ENCODE measurements at regions not wholly inside any gene's neighbourhood (a gene's known extent, or its start where the extent isn't known, plus 50 kb on each side); places are given as distances from the start of the nearest gene placed in this dataset.
"Not testable (repeated sequence)": the region's sequence is repeated elsewhere in the genome, so short reads cannot be mapped to it uniquely, and the experiment has no call there.

DNA sequence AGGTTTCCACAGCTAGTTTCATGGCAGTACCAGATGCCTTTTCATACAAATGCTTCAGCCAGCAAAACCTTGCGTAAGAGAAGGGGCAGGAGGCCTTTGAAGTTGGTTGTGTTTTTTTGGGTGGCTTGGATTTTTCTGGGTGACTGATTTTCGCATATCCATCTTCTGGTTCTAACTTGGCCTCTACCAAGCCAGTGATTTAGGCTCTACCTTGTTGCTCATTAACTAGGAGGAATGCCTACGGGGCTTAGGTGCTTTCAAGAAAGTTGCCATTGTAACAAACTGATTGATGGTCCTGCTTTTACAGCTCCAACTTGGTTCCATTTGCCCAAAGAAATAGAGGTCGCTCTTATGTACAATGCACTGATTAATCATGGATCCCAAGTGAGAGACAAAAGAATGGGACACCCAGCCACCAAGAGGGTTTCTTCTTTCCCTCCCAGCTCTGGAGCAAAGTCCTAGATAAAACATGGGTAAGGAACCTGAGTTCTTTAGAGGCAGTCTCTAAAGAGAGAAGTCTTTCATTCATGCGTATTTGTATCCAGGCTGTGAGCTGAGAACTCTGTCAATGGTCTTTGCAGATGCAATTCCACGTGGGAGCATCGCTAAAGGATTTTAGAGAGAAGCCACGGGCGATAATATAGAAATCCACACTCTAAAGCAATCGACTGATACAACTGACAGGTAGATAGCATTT, 92.1 kb upstream of the FGFR2 start:
- peak in 1 of 3 donors; percentile 50 for DNase-seq (ENCODE audit: low read depth in 3 of 3, low spot score in 2 of 3)

DNA sequence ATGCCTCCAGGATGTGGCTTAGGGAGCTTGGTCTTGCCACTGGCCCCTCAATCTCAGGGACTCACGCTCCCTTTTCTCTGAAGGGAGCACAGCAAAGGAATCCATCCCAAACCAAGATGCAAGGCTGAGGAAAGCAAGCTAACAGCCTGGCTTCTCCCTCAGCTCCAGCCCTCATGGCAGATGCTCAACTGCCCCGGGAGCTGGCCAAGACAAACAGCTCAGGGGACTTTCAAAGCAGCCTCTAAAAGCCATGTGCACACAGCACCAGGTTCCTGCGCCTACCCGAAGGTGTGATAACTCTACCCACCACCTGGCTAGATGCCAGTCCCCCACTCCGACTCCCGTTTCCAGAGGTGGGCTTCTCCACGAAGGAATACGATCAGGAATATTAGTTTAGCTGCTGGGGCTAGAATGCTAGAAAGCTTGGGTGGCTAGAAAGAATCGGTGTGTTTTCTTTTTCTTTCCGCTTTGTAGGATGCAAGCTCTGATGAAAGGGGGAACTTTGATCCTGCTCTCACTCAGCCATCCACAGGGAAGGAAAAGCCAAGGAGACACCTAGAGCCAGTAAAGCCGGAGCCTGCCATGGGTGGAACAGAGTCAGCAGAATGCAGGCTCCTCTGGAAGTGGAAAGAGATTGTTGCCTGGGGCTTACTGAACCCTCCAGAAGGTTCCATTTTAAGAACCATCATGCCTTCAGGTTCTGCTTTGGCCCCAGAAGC, 89.0 kb upstream of the FGFR2 start:
- DNase-seq (ENCODE audit: low read depth in 3 of 3, low spot score in 2 of 3) = no peak

DNA sequence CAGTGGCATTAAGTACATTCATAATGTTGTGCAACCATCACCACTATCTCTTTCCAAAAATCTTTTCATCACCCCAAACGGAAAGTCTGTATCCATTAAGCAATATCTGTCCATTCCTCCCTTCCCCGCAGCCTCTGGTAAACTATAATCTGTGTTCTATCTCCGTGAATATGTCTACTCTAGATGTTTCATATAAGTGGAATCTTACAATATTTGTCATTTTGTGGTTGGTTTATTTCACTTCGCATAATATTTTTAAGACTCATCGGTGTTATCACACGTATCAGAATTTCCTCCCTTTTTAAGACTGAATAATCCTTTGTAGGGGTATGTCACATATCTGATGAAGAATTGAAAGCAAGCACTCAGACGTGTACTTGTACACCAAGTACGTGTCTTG, 86.0 kb upstream of the FGFR2 start:
- no peak for DNase-seq (ENCODE audit: low read depth in 3 of 3, low spot score in 2 of 3)

DNA sequence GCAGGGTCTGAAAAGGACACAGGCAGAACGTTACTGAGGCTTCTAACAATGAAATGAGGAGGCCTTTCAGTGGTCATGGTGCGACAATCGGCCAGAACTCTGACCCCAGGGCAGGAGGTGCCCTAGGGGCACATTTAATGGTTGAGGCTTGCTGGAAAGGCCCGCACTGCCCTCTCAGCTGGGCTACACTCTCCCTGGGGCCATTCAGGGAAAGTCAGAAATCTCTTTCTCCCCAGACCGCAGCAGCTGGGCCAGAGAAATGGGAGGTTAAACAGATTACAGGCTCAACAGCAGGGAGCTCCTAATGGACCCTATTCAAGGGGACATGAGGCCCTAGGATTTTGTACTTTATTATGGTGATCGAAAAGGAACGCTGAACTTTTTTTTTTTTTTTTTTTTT, 85.6 kb upstream of the FGFR2 start:
- no peak for DNase-seq (ENCODE audit: low read depth in 3 of 3, low spot score in 2 of 3)

DNA sequence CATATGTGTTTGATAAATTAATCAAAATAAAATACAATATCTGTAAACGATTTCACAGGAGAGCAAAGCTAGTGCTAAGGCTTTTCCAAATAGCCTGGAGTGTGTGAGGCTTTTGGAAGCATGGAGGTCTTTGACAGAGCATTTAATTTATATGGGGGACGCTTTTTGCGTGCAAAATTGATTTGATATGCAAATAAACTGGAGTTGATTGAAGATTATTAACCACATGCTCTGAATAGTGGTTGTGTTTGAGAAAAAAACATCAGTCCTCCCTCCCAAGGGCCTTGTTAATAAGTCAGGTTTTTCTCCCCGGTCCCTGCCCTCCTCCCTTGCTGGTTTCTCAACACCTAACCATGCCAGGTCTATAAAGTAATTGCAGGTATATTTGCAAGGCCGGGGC, 85.1 kb upstream of the FGFR2 start:
- no peak for DNase-seq (ENCODE audit: low read depth in 3 of 3, low spot score in 2 of 3)

DNA sequence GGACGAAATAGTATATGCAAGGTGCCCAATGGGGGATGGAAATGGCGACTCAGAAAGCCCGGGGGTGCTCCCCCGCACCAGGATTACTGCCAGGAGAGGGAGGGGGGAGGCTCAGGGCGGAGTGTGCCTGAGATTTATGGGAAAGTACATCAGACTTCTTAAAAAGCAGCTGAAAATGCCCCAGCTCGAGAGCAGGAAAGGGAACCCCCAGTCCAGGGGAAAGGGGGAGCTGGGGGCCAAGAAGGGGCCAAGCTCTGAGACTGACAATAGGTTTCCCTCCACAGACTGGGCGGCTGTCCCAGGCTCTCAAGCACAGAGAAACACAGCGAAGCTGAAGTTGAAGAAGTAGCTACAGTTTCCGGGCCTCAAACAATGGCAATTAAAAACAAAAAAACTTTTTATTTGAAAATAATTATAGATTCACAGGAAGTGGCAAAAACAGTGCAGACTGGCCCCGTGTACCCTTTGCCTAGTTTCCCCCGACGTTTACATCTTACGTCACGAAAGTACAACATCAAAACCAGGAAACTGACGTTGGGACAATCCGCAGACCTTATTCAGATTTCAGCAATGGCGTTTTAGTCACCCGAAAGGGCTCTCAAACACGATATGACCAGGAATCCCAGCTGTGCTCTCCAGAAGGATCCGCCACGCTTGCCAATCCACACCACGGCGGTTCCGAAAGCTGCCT, 83.9 kb upstream of the FGFR2 start:
- no peak for DNase-seq (ENCODE audit: low read depth in 3 of 3, low spot score in 2 of 3)

DNA sequence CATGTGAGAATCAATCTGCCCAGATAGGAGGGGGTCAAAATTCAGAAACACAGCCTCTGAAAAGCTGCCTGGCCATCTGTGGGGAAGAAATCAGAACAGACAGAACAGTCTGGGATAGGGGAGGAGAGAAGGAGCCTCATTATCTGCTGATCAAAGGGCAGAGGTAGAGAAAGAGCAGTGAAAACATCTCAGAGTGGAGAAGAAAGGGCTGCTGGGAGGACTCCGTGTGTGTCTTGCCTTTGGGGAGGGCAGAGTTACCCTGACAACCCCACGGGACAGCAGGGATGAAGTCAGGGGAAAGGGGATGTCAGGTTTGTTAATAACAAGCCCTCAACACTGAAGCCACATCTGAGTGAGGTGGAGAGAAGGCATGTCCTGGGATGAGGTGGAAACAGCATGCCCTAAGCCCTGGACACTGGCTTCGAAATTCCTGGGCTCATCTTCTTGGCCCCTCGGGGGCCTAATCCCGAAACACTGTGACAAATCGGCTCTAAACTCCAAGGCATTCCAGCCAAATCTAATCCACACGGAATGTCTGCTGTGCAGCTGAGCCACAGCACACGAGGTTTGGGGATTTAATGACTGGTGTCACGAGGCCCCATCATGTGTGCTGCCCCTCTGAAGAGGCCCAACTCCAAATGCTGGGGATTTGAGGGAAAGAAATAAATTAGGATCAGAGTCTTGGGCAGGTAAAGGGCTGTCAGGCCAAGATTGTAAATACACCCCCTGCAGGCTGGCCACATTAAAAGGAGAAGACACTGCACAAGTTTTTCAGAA, 82.8 kb upstream of the FGFR2 start:
- no peak for DNase-seq (ENCODE audit: low read depth in 3 of 3, low spot score in 2 of 3)

DNA sequence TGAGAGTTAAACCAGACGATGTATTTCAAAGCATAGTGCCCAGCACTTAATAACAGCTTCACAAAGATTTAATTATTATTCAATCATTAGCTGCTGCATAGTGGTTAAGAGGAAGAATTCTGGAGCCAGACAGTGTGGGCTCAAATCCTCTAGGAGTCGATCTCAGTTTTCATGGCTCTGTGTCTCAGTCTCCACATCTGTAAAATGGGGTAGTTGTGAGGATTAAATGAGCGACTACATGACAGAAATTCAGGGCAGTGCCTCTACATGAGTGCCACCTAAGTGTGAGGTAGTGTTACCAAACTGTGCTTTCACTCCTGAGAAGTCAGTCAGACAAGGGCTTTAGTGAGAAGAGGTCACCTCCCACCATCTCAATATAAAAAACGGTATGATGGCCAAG, 81.7 kb upstream of the FGFR2 start:
- DNase-seq (ENCODE audit: low read depth in 3 of 3, low spot score in 2 of 3) = no peak

DNA sequence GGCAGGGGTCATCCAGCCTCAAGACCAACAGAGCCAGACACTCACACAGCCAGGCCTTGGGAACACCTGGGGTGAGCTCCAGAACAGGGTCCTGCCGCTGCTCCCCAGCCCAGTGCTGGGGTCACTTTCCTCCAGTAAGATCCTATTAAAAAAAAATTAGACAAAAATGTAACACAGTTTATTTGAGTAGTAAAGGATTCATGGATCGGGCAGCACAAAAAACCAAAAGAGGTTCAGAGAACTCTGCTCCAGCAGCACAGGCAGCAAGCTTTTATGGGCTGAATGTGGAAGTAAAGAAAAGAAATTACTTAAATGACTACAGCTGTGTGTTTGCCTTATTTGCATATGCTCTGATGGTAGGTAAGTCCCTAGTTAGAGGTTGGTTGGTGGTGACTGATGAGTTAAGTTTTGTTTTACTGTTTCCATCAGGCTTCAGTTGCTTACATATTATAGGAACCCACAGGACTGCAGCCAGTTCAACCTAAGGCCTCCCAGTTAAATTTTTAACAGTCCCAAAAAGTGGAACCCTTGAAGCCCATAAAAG, 80.5 kb upstream of the FGFR2 start:
- DNase-seq (ENCODE audit: low read depth in 3 of 3, low spot score in 2 of 3) = no peak

DNA sequence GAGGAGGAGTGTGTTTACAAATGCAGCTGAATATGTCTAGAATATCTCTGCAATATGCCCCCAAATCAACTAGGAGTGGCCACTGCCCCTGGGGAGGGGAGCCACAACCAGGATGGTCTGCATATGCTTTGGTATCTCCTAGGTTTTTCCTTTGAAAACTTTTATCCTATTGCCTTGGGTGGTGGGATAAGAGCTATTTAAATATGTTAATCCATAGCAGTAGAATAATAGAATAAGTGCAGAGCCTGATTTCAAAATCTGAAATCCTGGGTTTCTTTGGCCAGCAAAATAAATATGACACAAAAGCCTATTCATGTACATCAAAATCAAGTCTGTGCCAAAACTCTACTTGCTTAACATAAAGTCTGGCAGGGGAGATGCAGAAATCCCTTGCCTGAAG, 79.6 kb upstream of the FGFR2 start:
- DNase-seq (ENCODE audit: low read depth in 3 of 3, low spot score in 2 of 3) = no peak

DNA sequence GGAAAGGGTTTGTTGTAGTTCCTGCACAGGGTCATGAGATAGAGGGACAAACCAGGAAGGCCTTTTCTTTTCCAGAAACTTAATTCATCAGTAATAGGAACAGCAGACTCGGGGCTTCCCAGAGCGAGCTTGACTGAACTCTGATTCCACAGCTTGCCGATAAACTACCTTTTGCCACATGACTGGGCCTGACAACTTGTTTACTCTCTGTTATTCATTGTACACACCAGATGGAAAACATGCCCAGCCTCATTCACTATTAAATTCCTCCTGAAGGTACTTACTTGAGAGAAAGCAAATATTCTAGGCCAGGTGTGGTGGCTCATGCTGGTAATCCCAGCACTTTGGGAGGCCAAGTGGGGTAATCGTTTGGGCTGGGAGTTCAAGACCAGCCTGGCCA, 77.1 kb upstream of the FGFR2 start:
- DNase-seq (ENCODE audit: low read depth in 3 of 3, low spot score in 2 of 3) = no peak

DNA sequence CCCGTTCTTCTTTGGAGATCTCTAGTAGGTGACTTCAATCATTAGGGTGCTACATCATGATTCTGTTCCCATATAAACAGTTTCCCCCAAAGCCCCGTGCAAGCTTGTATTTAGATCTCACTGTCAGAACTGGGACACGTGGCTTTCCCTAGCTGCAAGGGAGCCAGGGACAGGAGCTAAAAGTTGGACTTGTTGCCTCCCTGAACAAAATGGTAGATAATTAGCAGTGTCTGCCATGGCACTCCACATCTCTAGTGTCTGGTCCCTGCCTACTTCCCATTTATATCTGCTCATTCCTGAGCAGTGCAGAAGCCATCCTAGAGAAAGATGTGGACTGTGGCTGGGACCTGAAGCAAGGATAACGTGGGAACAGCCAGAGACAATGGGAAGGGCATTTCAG, 76.6 kb upstream of the FGFR2 start:
- no peak for DNase-seq (ENCODE audit: low read depth in 3 of 3, low spot score in 2 of 3)

DNA sequence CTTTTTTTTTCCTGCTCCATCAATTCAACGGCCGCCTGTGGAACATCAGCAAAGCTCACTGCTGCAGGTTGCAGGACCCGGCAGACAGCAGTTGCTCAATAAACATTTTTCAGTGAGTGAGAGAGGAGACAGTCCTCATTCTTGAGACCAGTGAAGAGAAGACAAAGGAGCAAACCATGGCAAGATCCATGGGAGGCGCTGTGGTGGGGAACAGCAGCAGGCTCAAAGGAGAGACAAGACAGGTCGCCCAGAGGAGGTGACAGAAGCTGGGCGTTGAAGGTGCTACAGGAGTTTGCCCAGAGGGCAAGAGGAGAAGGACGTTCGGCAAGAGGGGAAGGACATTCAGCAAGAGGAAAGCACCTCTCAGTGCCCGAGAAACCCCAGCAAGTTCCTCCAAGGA, 74.5 kb upstream of the FGFR2 start:
- no peak for DNase-seq (ENCODE audit: low read depth in 3 of 3, low spot score in 2 of 3)

DNA sequence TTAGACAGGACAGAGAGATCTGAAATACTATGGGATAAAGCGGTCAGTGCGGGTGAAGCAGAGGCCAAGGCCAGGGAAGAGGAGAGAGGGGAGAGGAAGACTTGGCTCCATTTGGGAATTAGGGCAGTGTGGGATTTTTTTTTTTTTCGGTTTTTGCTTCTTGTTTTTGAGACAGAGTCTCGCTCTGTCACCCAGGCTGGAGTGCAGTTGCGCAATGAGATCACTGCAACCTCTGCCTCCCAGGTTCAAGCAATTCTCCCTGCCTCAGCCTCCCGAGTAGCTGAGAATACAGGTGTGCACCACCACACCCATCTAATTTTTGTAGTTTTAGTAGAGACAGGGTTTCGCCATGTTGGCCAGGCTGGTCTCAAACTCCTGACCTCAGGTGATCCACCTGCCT, 71.6 kb upstream of the FGFR2 start:
- not testable (repeated sequence) for DNase-seq (ENCODE audit: low read depth in 3 of 3, low spot score in 2 of 3)

DNA sequence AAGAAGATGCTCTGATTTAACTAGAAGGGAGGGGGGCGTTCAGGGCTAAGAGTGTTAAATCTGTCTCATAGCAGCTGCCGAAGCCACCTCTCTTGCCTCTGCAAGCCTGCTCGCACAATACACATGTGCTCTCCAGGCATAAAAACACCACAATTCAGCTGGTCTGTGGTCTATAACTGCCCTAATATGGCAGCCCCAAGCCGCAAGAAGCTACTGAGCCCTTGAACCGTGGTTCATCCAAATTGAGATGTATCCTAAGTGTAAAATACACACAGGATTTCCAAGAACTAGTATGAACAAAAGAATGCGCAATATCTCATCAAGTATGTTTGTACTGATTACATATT, 70.8 kb upstream of the FGFR2 start:
- DNase-seq (ENCODE audit: low read depth in 3 of 3, low spot score in 2 of 3) = no peak

DNA sequence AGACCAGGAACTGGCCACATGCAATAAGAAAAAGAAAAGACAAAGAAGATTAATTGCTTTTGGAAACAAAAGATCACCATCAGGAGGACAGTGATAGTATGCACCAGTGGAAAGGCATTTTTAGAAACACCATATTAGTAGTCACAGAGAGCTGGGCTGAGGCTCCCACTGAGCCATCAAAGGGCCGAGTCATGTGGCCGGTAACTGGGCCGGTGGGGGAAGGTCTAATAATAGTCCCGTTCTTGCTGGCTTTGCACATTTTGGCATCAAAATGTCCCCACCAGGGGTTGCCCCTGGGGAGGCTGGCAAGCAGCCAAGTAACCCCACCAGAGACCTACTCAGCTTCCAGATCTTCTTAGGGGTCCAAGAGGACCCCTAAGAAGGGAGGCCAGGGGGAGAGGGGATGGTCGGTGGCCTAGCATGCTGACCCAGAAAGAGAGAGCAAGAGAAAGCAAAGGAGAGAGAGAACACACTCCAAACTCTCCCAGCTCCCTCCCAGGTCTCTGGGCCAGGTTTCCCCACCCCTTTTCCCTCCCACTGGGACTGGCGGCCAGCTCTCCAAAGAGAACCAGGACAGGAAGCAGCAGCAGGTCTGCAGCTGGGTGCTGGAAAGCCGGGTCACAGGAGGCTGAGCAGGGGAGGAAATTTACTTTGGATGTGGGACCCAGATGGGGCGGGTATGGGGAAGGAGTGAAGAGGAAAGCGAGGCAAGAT, 70.2 kb upstream of the FGFR2 start:
- DNase-seq (ENCODE audit: low read depth in 3 of 3, low spot score in 2 of 3) = peak in 2 of 3 donors; percentile 51 to 66

DNA sequence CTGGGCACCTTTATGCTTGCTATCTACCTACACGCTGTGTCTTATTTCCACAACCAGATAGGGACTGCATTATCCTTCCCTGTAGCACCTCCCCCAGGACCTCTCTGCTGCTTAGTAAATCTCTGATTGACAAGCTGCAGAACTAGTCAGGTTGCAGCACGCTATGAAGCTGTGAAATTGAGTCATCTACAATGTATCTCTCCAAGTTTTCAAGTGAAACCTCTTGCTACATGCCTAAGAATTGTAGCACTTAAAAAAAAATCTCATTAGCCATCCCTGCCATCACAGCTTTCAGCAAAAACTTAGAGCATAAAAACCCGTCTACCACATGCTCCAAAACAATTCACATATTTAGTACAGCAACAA, 69.7 kb upstream of the FGFR2 start:
- no peak for DNase-seq (ENCODE audit: low read depth in 3 of 3, low spot score in 2 of 3)

DNA sequence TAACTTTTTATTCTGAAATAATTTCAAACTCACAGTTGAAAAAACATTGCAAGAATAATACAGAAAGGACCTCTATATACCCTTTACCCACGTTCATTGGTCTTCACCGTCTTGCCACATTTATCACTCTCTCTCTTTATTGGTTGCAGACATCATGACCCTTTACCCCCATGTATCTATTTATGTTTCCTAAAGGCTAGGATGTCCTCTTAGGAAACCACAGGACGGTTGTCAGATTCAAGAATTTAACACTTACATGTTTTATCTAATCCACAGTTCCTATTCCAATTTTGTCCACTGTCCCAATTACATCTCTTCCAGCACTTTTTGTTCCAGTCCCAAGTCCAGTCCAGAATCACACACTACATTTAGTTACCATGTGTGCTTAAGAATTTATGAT, 67.6 kb upstream of the FGFR2 start:
- DNase-seq (ENCODE audit: low read depth in 3 of 3, low spot score in 2 of 3) = no peak

DNA sequence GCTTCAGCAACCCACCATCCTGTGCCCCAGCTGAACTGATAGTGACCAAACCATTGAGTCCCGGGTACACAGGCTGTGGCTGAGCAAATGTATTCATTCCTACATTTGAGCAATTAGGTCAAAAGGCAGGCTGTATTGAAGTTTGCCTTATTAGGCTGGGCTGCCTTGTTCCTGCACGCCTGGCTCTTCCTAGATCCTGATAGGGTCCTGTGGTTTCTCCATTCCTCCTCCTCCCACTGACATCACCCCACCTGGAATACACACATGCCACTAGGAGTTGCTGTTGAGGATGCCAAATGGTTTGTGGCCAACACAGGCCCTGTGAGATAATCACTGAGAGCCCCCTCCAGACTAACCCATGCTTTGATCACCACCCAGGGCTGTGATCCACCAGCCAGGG, 66.4 kb upstream of the FGFR2 start:
- no peak for DNase-seq (ENCODE audit: low read depth in 3 of 3, low spot score in 2 of 3)
